Neural progenitor cell (in vitro differentiated cells): ENCODE measurements at regions not wholly inside any gene's neighbourhood (a gene's known extent, or its start where the extent isn't known, plus 50 kb on each side); places are given as distances from the start of the nearest gene placed in this dataset.
"Not testable (repeated sequence)": the region's sequence is repeated elsewhere in the genome, so short reads cannot be mapped to it uniquely, and the experiment has no call there.

Experiments used
- DNase-seq: peaks from one replicate; pipeline ENCODE4 v3.0.0-alpha.2; 2016; ENCODE audit warnings: low spot score
- H2AFZ ChIP-seq: fragments of 200-600 bp; sonication (generic); replicated peaks from 2 replicates; pipeline ENCODE4 v1.6.1; 2016; ENCODE audit warnings: antibody characterized with exemption
- H3F3A ChIP-seq: fragments of 200-600 bp; sonication (generic); 2 replicates; pipeline ENCODE4 v1.6.1; 2016; ENCODE audit warnings: antibody characterized with exemption, low read depth
- H3K27ac ChIP-seq: fragments of 200-600 bp; sonication (generic); 2 replicates; pipeline ENCODE4 v1.5.1; 2016; ENCODE audit warnings: mild to moderate bottlenecking
- H3K27me3 ChIP-seq: fragments of 200-600 bp; sonication (generic); 2 replicates; pipeline ENCODE4 v1.6.1; 2016; ENCODE audit warnings: mild to moderate bottlenecking, moderate library complexity
- H3K36me3 ChIP-seq: fragments of 200-600 bp; sonication (generic); 2 replicates; pipeline ENCODE4 v1.5.1; 2016
- H3K4me1 ChIP-seq: fragments of 200-600 bp; sonication (generic); 2 replicates; pipeline ENCODE4 v1.6.1; 2016; ENCODE audit warnings: mixed run types
- H3K4me2 ChIP-seq: fragments of 200-600 bp; sonication (generic); 2 replicates; pipeline ENCODE4 v1.6.1; 2016
- H3K4me3 ChIP-seq: fragments of 200-600 bp; sonication (generic); 2 replicates; pipeline ENCODE4 v1.5.1; 2016
- H3K79me2 ChIP-seq: fragments of 200-600 bp; sonication (generic); 2 replicates; pipeline ENCODE4 v1.6.1; 2016; ENCODE audit warnings: low read depth
- H3K9ac ChIP-seq: fragments of 200-600 bp; sonication (generic); 2 replicates; pipeline ENCODE4 v1.6.1; 2016
- H3K9me3 ChIP-seq: fragments of 200-600 bp; sonication (generic); 2 replicates; pipeline ENCODE4 v1.5.1; 2016; ENCODE audit warnings: low read depth
- H4K20me1 ChIP-seq: fragments of 200-600 bp; sonication (generic); 2 replicates; pipeline ENCODE4 v1.6.1; 2016; ENCODE audit warnings: low read depth
- H3K27ac Mint-ChIP-seq: 3 replicates; pipeline ENCODE4 v1.8.0; 2021; ENCODE audit warnings: mixed read lengths
- H3K27me3 Mint-ChIP-seq: 2 replicates; pipeline ENCODE4 v1.8.0; 2022; ENCODE audit warnings: low read depth, mild to moderate bottlenecking, inconsistent platforms, moderate library complexity, mixed read lengths; ENCODE audit not compliant: insufficient read depth
- H3K36me3 Mint-ChIP-seq: 3 replicates; pipeline ENCODE4 v1.8.0; 2021; ENCODE audit warnings: mixed read lengths
- H3K4me1 Mint-ChIP-seq: 3 replicates; pipeline ENCODE4 v1.8.0; 2021; ENCODE audit warnings: mixed read lengths
- H3K4me3 Mint-ChIP-seq: 3 replicates; pipeline ENCODE4 v1.8.0; 2021; ENCODE audit warnings: mild to moderate bottlenecking, moderate library complexity, mixed read lengths
- H3K9me3 Mint-ChIP-seq: 3 replicates; pipeline ENCODE4 v1.8.0; 2020; ENCODE audit warnings: mixed read lengths
- EZH2 ChIP-seq: fragments of 200-600 bp; sonication (generic); IDR thresholded peaks from 2 replicates; pipeline ENCODE4 v1.6.1; 2017; ENCODE audit warnings: antibody characterized with exemption, mild to moderate bottlenecking, moderate library complexity
- EZH2phosphoT487 ChIP-seq: fragments of 200-600 bp; sonication (generic); IDR thresholded peaks from 2 replicates; pipeline ENCODE4 v1.6.1; 2017; ENCODE audit warnings: antibody characterized with exemption
- TF ChIP-seq, protein P1 (sequence below): fragments of 200-600 bp; sonication (generic); IDR thresholded peaks from 2 replicates; pipeline ENCODE4 v1.5.1; 2017; ENCODE audit warnings: antibody characterized with exemption, mild to moderate bottlenecking

DNA sequence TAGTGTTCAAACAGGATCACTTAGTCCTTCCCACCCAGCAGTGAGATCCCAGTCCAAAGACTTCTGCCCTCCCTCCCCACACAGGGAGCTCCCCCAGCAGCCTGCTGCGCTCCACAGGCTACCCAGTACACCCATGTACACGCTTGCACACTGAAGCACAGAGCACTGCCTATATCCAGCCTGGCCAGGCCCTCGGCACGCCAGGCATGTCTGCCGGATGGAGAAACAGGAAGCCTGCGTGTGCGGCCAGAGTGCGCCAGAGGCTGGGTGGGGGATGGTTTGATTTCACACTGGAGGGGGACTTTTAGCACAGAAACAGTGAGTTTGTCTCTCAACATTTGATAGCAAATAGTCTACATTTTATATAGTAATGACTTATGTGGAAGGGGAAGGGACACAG is 833.5 kb upstream of the IGFBP7 start:
- no peaks in the 10 kb centered on the region for H3K27me3 ChIP-seq
- H4K20me1 ChIP-seq, result no peaks in the 10 kb centered on the region
- H3F3A ChIP-seq, result no peaks in the 10 kb centered on the region
- no peaks in the 10 kb centered on the region for H3K36me3 ChIP-seq
- Mint-ChIP-seq H3K4me1 (no peaks in the 10 kb centered on the region), H3K27ac (no peak overlapping the region), H3K27me3 (no peaks in the 10 kb centered on the region), H3K4me3 (no peak overlapping the region), H3K36me3 (no peaks in the 10 kb centered on the region), H3K9me3 (no peaks in the 10 kb centered on the region)
- H3K4me1 ChIP-seq, result no peaks in the 10 kb centered on the region
- no peak overlapping the region for H2AFZ ChIP-seq
- H3K79me2 ChIP-seq, result no peaks in the 10 kb centered on the region
- TF ChIP-seq, protein P1, sequence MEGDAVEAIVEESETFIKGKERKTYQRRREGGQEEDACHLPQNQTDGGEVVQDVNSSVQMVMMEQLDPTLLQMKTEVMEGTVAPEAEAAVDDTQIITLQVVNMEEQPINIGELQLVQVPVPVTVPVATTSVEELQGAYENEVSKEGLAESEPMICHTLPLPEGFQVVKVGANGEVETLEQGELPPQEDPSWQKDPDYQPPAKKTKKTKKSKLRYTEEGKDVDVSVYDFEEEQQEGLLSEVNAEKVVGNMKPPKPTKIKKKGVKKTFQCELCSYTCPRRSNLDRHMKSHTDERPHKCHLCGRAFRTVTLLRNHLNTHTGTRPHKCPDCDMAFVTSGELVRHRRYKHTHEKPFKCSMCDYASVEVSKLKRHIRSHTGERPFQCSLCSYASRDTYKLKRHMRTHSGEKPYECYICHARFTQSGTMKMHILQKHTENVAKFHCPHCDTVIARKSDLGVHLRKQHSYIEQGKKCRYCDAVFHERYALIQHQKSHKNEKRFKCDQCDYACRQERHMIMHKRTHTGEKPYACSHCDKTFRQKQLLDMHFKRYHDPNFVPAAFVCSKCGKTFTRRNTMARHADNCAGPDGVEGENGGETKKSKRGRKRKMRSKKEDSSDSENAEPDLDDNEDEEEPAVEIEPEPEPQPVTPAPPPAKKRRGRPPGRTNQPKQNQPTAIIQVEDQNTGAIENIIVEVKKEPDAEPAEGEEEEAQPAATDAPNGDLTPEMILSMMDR, result no peak
- TF ChIP-seq EZH2 (no peak), EZH2phosphoT487 (no peak)
- H3K9me3 ChIP-seq, result no peaks in the 10 kb centered on the region
- H3K4me3 ChIP-seq, result no peak overlapping the region
- no peak overlapping the region for H3K27ac ChIP-seq
- no peak for DNase-seq
- no peak overlapping the region for H3K9ac ChIP-seq
- no peak overlapping the region for H3K4me2 ChIP-seq

- not testable (repeated sequence) for H3F3A ChIP-seq, H3K4me2 ChIP-seq, H3K4me1 Mint-ChIP-seq, H3K9me3 Mint-ChIP-seq, H3K9ac ChIP-seq, H3K27me3 Mint-ChIP-seq, H3K9me3 ChIP-seq, H3K4me1 ChIP-seq, H3K27ac Mint-ChIP-seq, H3K36me3 Mint-ChIP-seq, H4K20me1 ChIP-seq, H3K27ac ChIP-seq, H3K27me3 ChIP-seq, H3K79me2 ChIP-seq, H3K36me3 ChIP-seq, DNase-seq, H3K4me3 ChIP-seq, H3K4me3 Mint-ChIP-seq, H2AFZ ChIP-seq
Measured at GRCh38 chr4:57937326-57937725, 827.1 kb upstream of the IGFBP7 start.

DNA sequence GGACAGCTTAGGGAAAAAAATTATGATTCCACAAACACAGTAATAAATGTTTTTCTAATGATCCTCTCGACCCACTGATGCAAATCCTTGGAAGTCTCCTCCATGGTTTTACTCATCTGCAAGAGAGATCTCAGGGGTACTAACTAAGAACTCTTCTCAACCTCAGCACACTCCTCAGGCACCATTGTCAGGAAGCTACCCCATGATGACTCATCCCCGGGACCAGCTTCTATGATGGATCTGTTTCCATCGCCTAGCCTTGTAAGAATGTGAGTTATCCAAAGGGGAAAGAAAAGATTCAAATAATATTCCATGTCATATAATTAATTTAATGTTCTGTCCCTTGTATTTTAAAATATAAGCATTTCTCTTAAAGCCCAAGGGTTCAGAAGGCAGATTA is 816.1 kb upstream of the IGFBP7 start:
- Histone ChIP-seq H3K4me2 (no peak overlapping the region), H3K9ac (no peak overlapping the region), H2AFZ (no peak overlapping the region), H3K36me3 (no peaks in the 10 kb centered on the region), H3K4me3 (no peak overlapping the region), H3K9me3 (no peaks in the 10 kb centered on the region), H3F3A (no peaks in the 10 kb centered on the region), H3K4me1 (no peaks in the 10 kb centered on the region), H3K79me2 (no peaks in the 10 kb centered on the region), H3K27me3 (no peaks in the 10 kb centered on the region), H4K20me1 (no peaks in the 10 kb centered on the region), H3K27ac (no peak overlapping the region)
- DNase-seq, result no peak
- H3K9me3 Mint-ChIP-seq, result peaks cover 5% of the 10 kb centered on the region
- H3K27me3 Mint-ChIP-seq, result no peaks in the 10 kb centered on the region
- TF ChIP-seq EZH2phosphoT487, result no peak
- TF ChIP-seq, protein P1, result no peak
- TF ChIP-seq EZH2, result no peak
- no peaks in the 10 kb centered on the region for H3K36me3 Mint-ChIP-seq
- no peaks in the 10 kb centered on the region for H3K4me1 Mint-ChIP-seq
- H3K27ac Mint-ChIP-seq, result no peak overlapping the region
- no peak overlapping the region for H3K4me3 Mint-ChIP-seq

- H3K27me3 Mint-ChIP-seq, result no peaks in the 10 kb centered on the region
- H3K27me3 ChIP-seq, result no peaks in the 10 kb centered on the region
- H3K4me3 Mint-ChIP-seq, result no peak overlapping the region
- DNase-seq, result no peak
- H3K4me1 Mint-ChIP-seq, result no peaks in the 10 kb centered on the region
- no peak for TF ChIP-seq EZH2phosphoT487
- TF ChIP-seq, protein P1, result no peak
- H3K27ac Mint-ChIP-seq, result no peak overlapping the region
- no peak overlapping the region for H3K4me2 ChIP-seq
- peaks cover 5% of the 10 kb centered on the region for H3K9me3 Mint-ChIP-seq
- H3K9ac ChIP-seq, result no peak overlapping the region
- no peaks in the 10 kb centered on the region for H4K20me1 ChIP-seq
- H3K79me2 ChIP-seq, result no peaks in the 10 kb centered on the region
- no peaks in the 10 kb centered on the region for H3K36me3 Mint-ChIP-seq
- no peak overlapping the region for H3K27ac ChIP-seq
- no peak overlapping the region for H3K4me3 ChIP-seq
- H3K36me3 ChIP-seq, result no peaks in the 10 kb centered on the region
- no peaks in the 10 kb centered on the region for H3K4me1 ChIP-seq
- H3F3A ChIP-seq, result no peaks in the 10 kb centered on the region
- no peaks in the 10 kb centered on the region for H3K9me3 ChIP-seq
- no peak overlapping the region for H2AFZ ChIP-seq
Measured at GRCh38 chr4:57924951-57925350, 814.8 kb upstream of the IGFBP7 start.
